ENCODE measurements at regions not wholly inside any gene's neighbourhood (a gene's known extent, or its start where the extent isn't known, plus 50 kb on each side); places are given as distances from the start of the nearest gene placed in this dataset.

DNA sequence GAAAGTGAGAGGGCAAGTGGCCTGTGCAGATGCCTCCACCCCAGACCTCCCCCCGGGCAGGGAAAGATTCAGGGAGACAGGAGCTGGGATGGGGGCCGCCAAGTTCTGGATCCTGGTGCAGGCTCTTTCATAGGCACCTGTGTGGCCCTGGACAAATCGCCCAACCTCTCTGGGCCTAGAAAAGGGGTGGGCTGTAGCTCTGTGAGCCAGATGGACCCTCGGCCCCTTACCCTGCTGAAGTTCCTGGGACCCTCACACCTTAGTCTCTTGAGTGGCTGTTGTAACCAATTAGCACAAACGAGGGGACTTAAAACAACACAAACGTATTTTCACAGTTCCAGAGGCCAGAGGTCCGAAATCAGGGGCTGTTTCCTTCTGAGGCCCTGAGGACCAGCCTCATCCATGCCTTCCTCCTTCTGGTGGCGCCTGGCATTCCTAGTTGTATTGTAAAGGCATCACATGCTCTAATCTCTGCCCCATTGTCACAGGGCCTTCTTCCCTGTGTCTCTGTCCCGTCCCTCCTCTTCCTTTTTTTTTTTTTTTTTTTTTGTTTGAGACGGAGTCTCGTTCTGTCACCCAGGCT lies 352.6 kb downstream of the SEC14L1 start:
- DNase-seq = no peak

- no peak for DNase-seq
These were observed 353.3 kb downstream of the SEC14L1 start for GRCh38 chr17:77493901-77494663.

GRCh38 chr17:77494664-77495435 lies 354.1 kb downstream of the SEC14L1 start:
- DNase-seq = peak; percentile 42

- DNase-seq = no peak
These were observed 354.8 kb downstream of the SEC14L1 start for GRCh38 chr17:77495575-77495974.

GRCh38 chr17:77496401-77496801 lies 355.6 kb downstream of the SEC14L1 start:
- DNase-seq = no peak

GRCh38 chr17:77496831-77497577 lies 356.2 kb downstream of the SEC14L1 start:
- no peak for DNase-seq

GRCh38 chr17:77497578-77497934 lies 356.8 kb downstream of the SEC14L1 start:
- DNase-seq = no peak

DNA sequence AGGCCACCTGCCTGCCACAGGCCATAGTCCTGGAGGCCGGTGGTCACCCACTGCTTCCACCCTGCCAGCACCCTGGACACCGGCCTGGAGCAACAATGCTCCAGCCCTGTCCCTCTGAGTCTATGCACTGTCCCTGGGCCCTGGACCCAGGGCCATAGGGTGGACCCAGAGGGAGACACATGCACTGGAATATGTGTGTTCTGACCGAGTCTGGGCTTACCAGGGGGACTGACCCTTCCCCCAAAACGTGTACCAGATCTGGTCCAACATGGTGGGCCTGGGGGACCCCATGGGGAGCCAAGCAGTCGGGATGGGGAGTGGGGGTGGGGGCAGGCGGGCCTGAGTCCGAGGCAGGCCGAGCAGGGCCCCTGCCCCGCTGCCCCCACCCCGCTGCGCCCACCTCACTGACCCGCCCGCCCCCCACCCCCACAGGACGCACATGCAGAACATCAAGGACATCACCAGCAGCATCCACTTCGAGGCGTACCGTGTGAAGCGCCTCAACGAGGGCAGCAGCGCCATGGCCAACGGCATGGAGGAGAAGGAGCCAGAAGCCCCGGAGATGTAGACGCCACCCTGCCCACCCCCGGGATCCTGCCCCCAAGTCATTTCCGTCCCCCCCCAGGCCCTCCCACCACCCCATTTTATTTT lies 357.4 kb downstream of the SEC14L1 start:
- no peak for DNase-seq

GRCh38 chr17:77498791-77499698 lies 358.3 kb downstream of the SEC14L1 start:
- DNase-seq = no peak

DNA sequence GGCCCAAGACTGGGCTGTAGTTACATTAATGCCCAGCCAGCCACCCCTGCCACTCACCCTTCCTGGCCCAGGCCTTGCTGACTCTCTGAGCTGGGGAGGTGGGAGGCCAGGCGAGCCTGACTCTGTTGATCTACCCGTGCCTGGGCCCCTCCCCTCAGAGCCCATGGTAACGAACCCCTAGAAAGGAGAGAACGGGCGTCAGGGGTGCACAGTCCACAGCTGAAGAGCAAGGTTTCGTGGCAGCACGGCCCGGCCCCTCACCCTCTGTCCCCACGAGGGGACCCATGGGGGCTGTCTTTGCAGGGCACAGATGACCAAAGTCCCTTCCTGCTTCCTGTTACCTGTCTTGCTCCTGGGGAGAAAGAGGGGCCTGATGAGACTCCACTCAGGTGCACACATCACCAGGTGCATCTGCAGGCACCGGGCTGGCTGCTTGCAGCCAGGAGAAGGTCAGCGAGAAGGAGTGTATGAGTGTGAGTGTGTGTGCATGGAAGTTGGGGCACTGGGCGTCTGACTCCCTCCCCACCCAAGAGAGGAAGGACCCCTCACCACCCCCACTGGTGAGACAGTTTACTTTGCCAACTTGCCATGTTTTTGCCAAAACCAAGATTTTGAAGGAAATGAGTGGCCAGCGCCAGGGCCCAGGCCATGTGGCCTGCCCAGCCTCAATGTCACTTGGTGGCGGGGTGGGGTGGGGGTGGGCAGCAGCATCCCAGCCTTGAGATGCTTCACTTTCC lies 359.1 kb downstream of the SEC14L1 start:
- no peak for DNase-seq

GRCh38 chr17:77501101-77501566 lies 360.4 kb downstream of the SEC14L1 start:
- DNase-seq = no peak

- no peak for DNase-seq
These were observed 361.2 kb downstream of the SEC14L1 start for GRCh38 chr17:77501751-77502625.

- DNase-seq = no peak
These were observed 362.0 kb downstream of the SEC14L1 start for GRCh38 chr17:77502626-77503292.

DNA sequence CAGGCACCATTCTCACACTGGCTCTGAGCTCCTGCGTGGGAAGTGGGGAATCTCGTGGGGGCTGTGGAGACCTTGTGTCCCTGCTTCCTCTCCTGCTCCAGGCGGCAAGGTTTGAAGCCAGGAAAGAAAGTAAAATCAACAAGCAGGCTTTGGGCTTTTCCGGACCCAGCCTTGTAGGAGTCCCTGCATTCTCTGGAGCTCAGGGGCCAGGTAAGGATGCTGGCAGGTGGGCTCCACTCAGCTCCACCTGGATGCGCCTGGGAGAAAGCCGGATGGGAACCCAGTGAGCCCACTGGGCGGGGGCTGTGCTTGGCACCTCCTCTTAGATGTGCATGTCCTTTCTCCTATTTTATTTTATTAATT lies 362.5 kb downstream of the SEC14L1 start:
- DNase-seq = no peak

DNA sequence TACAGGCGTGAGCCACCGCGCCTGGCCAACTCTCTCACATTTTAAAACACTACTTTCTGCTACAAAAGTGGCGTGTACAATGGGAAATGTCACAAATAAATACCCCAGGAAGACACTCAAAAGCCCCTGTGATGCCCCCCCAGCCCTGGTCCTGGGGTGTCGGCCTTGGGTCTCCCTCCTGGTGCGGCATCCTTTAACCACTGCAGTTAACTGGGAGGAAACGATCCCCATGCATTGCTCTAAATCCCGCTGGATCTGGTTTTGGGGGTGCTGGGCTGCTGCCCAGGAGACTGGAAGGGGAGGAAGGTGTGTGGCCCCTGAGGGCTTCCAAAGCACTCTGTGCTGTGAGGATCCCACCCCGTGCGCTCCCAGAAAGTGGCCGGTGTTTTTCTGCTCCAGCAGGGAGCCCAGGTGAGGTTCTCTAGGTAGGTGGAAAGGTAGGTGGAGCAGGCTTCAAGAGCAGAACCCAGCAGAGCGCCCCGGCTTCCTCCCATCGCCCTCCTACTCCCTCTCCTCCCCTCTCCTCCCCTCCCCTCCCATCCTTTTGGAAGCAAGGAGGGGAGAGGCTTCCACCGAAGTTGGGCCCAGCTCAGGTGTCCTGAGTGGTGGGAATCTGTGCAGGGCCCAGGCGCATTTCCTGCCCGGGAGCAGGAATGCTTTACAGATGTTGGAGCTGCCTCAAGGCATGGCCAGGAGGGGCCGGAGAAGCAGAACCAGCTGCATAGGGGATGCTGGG lies 363.3 kb downstream of the SEC14L1 start:
- DNase-seq = no peak

DNA sequence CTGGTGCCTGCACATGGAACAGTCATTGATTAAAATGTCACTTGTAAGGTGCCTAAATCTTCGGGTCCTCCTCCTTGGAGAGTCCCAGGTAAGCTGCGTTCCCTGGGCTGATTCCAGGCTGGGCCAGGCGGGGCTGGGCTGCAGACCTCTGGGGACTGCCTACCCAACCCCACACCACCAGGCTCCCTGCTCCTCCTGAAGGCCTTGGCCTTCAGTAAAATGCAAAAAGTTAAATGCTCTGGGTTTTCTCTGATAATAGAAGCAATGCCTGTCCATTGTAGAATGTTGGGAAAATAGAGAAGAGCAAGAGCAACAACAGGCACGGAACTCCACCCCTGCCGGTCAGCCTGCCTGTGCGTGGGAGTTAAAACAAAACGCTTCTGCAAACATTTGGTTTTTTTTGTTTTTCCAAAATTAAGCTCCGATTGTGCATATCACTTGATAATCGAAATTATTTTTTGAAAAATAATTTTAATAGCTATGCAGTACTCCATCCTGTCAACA lies 363.9 kb downstream of the SEC14L1 start:
- DNase-seq = no peak

DNA sequence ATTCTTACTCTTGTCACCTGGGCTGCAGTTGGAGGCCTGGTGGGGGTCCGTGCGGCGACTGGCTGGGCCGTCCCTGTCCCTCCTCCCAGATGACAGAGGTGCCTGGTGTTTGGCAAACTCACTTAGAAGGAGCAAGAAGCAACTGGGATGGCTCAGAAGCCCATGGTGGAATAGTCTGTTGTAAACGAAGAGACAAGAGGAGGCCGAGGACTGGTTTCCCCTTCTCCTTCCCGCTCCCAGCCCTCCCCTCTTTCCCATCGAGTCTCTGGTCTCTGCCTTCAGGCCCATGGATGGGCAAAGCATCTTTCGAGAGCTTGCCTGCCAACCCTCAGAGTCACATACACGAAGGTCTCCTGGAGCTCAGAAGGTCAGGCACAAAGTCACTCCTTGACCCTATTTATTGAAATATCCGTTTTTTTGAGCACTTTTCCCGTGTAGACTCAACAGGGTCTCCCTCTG lies 364.4 kb downstream of the SEC14L1 start:
- DNase-seq = no peak

- DNase-seq = no peak
These were observed 365.7 kb downstream of the SEC14L1 start for GRCh38 chr17:77506371-77506991.
